OCI-LY1 (cell line): ENCODE measurements at regions not wholly inside any gene's neighbourhood (a gene's known extent, or its start where the extent isn't known, plus 50 kb on each side); places are given as distances from the start of the nearest gene placed in this dataset.

Experiments used
- H2AFZ ChIP-seq: fragments of 200-600 bp; sonication (generic), shearing (Covaris generic); 2 replicates; pipeline ENCODE4 v1.6.0; 2014; ENCODE audit warnings: antibody characterized with exemption, mild to moderate bottlenecking, low read length
- H3F3A ChIP-seq: fragments of 200-600 bp; sonication (generic), shearing (Covaris generic); 2 replicates; pipeline ENCODE4 v1.6.0; 2014; ENCODE audit warnings: mild to moderate bottlenecking, antibody characterized with exemption, low read length, moderate library complexity; ENCODE audit not compliant: insufficient read depth
- H3K27ac ChIP-seq: fragments of 200-600 bp; sonication (generic); 2 replicates; pipeline ENCODE4 v1.5.1; 2014; ENCODE audit warnings: low read length, mixed run types, mild to moderate bottlenecking, low read depth; ENCODE audit not compliant: poor library complexity, severe bottlenecking
- H3K27me3 ChIP-seq: fragments of 200-600 bp; sonication (generic); 2 replicates; pipeline ENCODE4 v1.6.0; 2014; ENCODE audit warnings: antibody characterized with exemption, mild to moderate bottlenecking, low read length, moderate library complexity; ENCODE audit not compliant: insufficient read depth
- H3K36me3 ChIP-seq: fragments of 200-600 bp; sonication (generic); 2 replicates; pipeline ENCODE4 v1.6.1; 2014; ENCODE audit warnings: mild to moderate bottlenecking, antibody characterized with exemption, low read length, moderate library complexity, mixed read lengths; ENCODE audit not compliant: insufficient read depth
- H3K4me1 ChIP-seq: fragments of 200-600 bp; sonication (generic); 2 replicates; pipeline ENCODE4 v1.5.1; 2014; ENCODE audit warnings: mild to moderate bottlenecking, low read length, moderate library complexity; ENCODE audit not compliant: insufficient read depth, severe bottlenecking
- H3K4me2 ChIP-seq: fragments of 200-600 bp; sonication (generic), shearing (Covaris generic); 2 replicates; pipeline ENCODE4 v1.6.1; 2014; ENCODE audit warnings: low read length
- H3K4me3 ChIP-seq: fragments of 200-600 bp; sonication (generic); 2 replicates; pipeline ENCODE4 v1.5.1; 2014; ENCODE audit warnings: low read length, low read depth, mild to moderate bottlenecking, mixed read lengths; ENCODE audit not compliant: poor library complexity, severe bottlenecking
- H3K79me2 ChIP-seq: fragments of 200-600 bp; shearing (Covaris generic); 2 replicates; pipeline ENCODE4 v1.6.1; 2016; ENCODE audit warnings: mixed run types, low read length, mixed read lengths; ENCODE audit not compliant: insufficient read depth
- H3K9ac ChIP-seq: fragments of 200-600 bp; sonication (generic), shearing (Covaris generic); 2 replicates; pipeline ENCODE4 v1.6.1; 2014; ENCODE audit warnings: mild to moderate bottlenecking, low read length, mixed read lengths
- H3K9me2 ChIP-seq: fragments of 200-600 bp; sonication (generic), shearing (Covaris generic); 2 replicates; pipeline ENCODE4 v1.6.1; 2014; ENCODE audit warnings: low read depth, mild to moderate bottlenecking, low read length, mixed read lengths
- H3K9me3 ChIP-seq: fragments of 200-600 bp; shearing (Covaris generic); 2 replicates; pipeline ENCODE4 v1.6.1; 2014; ENCODE audit warnings: low read length, mixed read lengths
- H4K20me1 ChIP-seq: fragments of 200-600 bp; sonication (generic), shearing (Covaris generic); 2 replicates; pipeline ENCODE4 v1.6.0; 2016; ENCODE audit warnings: mild to moderate bottlenecking, low read length; ENCODE audit not compliant: insufficient read depth
- CTCF ChIP-seq: fragments of 200-600 bp; sonication (generic), shearing (Covaris generic); IDR thresholded peaks from 2 replicates; pipeline ENCODE4 v1.5.1; 2017; ENCODE audit warnings: mild to moderate bottlenecking, antibody characterized with exemption, low read length, moderate library complexity, mixed read lengths
- EZH2 ChIP-seq: fragments of 200-600 bp; sonication (generic), shearing (Covaris generic); IDR thresholded peaks from 2 replicates; pipeline ENCODE4 v1.8.0; 2017; ENCODE audit warnings: borderline replicate concordance, mixed run types, mild to moderate bottlenecking, antibody characterized with exemption, low read length, moderate library complexity, mixed read lengths

GRCh38 chr2:6602471-6602870, 263.2 kb downstream of the CMPK2 start:
- Histone ChIP-seq H3K36me3 (no peaks in the 10 kb centered on the region), H3K4me1 (no peaks in the 10 kb centered on the region), H2AFZ (no peak overlapping the region), H3F3A (no peaks in the 10 kb centered on the region), H4K20me1 (no peaks in the 10 kb centered on the region), H3K79me2 (no peaks in the 10 kb centered on the region), H3K9me2 (no peaks in the 10 kb centered on the region), H3K27me3 (no peaks in the 10 kb centered on the region; the same call in 1 of the 2 replicates), H3K9ac (no peak overlapping the region), H3K27ac (no peak overlapping the region), H3K4me2 (no peak overlapping the region), H3K4me3 (no peak overlapping the region), H3K9me3 (no peaks in the 10 kb centered on the region)
- TF ChIP-seq EZH2 (no peak), CTCF (no peak)

- no peaks in the 10 kb centered on the region; the same call in 1 of the 2 replicates for H3K27me3 ChIP-seq
These were observed 259.7 kb downstream of the CMPK2 start for GRCh38 chr2:6605836-6606505.

GRCh38 chr2:6617794-6618193, 247.9 kb downstream of the CMPK2 start:
- no peaks in the 10 kb centered on the region for H3F3A ChIP-seq
- no peak overlapping the region for H3K4me2 ChIP-seq
- H3K36me3 ChIP-seq, result no peaks in the 10 kb centered on the region
- H3K27me3 ChIP-seq, result no peaks in the 10 kb centered on the region
- H3K9me2 ChIP-seq, result no peaks in the 10 kb centered on the region
- H3K79me2 ChIP-seq, result no peaks in the 10 kb centered on the region
- H3K4me1 ChIP-seq, result no peaks in the 10 kb centered on the region
- no peak overlapping the region for H3K4me3 ChIP-seq
- TF ChIP-seq EZH2 (no peak), CTCF (no peak)
- H3K9me3 ChIP-seq, result no peaks in the 10 kb centered on the region
- no peak overlapping the region for H3K27ac ChIP-seq
- no peaks in the 10 kb centered on the region for H4K20me1 ChIP-seq
- no peak overlapping the region for H3K9ac ChIP-seq
- no peak overlapping the region for H2AFZ ChIP-seq

More at GRCh38 chr2:6605836-6606505, 259.7 kb downstream of the CMPK2 start:
- H3K9me2 ChIP-seq, result no peaks in the 10 kb centered on the region
- no peak overlapping the region for H3K27ac ChIP-seq
- no peaks in the 10 kb centered on the region for H3K79me2 ChIP-seq
- no peak overlapping the region for H3K9ac ChIP-seq
- no peaks in the 10 kb centered on the region for H4K20me1 ChIP-seq
- no peak overlapping the region for H3K4me2 ChIP-seq
- H2AFZ ChIP-seq, result no peak overlapping the region
- no peaks in the 10 kb centered on the region for H3F3A ChIP-seq
- TF ChIP-seq EZH2 (no peak), CTCF (no peak)
- H3K36me3 ChIP-seq, result no peaks in the 10 kb centered on the region
- no peaks in the 10 kb centered on the region for H3K4me1 ChIP-seq
- H3K4me3 ChIP-seq, result no peak overlapping the region
- no peaks in the 10 kb centered on the region for H3K9me3 ChIP-seq
